Adrenal gland (tissue), 5 donors: ENCODE measurements at regions not wholly inside any gene's neighbourhood (a gene's known extent, or its start where the extent isn't known, plus 50 kb on each side); places are given as distances from the start of the nearest gene placed in this dataset.

Source experiments
- CTCF ChIP-seq, 6 experiments: fragments of 450-650 bp in 4 of 6; fragments of 200-600 bp in 2 of 6; sonication (generic) in 1 of 6; IDR thresholded peaks; 1 replicate in 5 of 6; 2 replicates in 1 of 6; pipeline versions ENCODE4 v1.5.1 to v1.8.0; 2016 to 2021; ENCODE audit warnings: antibody characterized with exemption in 6 of 6, mild to moderate bottlenecking in 2 of 6, moderate library complexity in 1 of 6
- POLR2A ChIP-seq, 2 donors: fragments of 450-650 bp; IDR thresholded peaks; one replicate each; pipeline ENCODE4 v1.6.1; 2017; ENCODE audit warnings: antibody characterized with exemption in 2 of 2, mild to moderate bottlenecking in 2 of 2, moderate library complexity in 1 of 2
- donor health status: DM: no; HTN: no; CAD: no.

GRCh38 chr18:7333025-7333562, 102.2 kb downstream of the LRRC30 start:
- no peak for TF ChIP-seq POLR2A (IDR thresholded peaks at IDR 0.05)
- no peak for TF ChIP-seq CTCF (IDR thresholded peaks at IDR 0.05)
